T-helper 17 cell (primary cell): ENCODE measurements at regions not wholly inside any gene's neighbourhood (a gene's known extent, or its start where the extent isn't known, plus 50 kb on each side); places are given as distances from the start of the nearest gene placed in this dataset.
"Not testable (repeated sequence)": the region's sequence is repeated elsewhere in the genome, so short reads cannot be mapped to it uniquely, and the experiment has no call there.

ENCODE experiments used
- ATAC-seq: fragments of 150-1000 bp; cut with Tn5 transposase; 2 replicates; pipeline ENCODE4 v1.10.0; 2021; ENCODE audit warnings: mild to moderate bottlenecking, moderate library complexity
- DNase-seq, 3 donors: peaks; one replicate each; pipeline versions ENCODE4 v3.0.0 to v3.0.0-alpha.2; 2020 to 2021
- H3K9me3 ChIP-seq: one replicate; pipeline ENCODE4 v1.7.0; 2013; ENCODE audit warnings: low read length, mild to moderate bottlenecking; ENCODE audit not compliant: control insufficient read depth, poor library complexity, severe bottlenecking
- H3K27ac Mint-ChIP-seq: one replicate; pipeline ENCODE4 v1.8.0; 2022; ENCODE audit warnings: mild to moderate bottlenecking, moderate library complexity, mixed read lengths
- H3K27me3 Mint-ChIP-seq: one replicate; pipeline ENCODE4 v1.8.0; 2022; ENCODE audit warnings: mixed read lengths
- H3K36me3 Mint-ChIP-seq: one replicate; pipeline ENCODE4 v1.8.0; 2022; ENCODE audit warnings: low read depth, mixed read lengths
- H3K4me1 Mint-ChIP-seq: one replicate; pipeline ENCODE4 v1.8.0; 2022; ENCODE audit warnings: mild to moderate bottlenecking, mixed read lengths
- H3K4me3 Mint-ChIP-seq: one replicate; pipeline ENCODE4 v1.8.0; 2022; ENCODE audit warnings: mild to moderate bottlenecking, moderate library complexity, mixed read lengths

DNA sequence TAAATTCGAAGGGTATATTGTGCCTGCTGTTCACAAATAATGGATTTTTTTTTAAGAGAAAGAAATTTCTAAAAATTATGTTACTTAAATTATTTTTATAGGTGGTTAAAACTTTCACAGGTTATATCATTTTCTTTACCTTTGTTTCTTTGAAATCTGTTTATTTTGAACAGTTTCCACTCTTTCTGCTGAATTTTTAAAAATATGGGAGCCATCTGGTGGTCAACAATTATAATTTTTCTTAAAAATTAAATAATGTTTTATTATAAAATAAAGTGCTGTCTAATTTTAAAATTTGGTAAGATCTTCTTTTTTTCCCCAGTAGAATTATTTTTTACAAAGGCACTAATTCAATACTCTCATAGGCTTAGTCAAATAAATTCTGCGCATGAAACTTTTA, 263.9 kb downstream of the ETV1 start:
- DNase-seq (no peak), ATAC-seq (no peak)
- Mint-ChIP-seq H3K27ac (no peak overlapping the region), H3K4me3 (no peak overlapping the region), H3K27me3 (no peaks in the 10 kb centered on the region), H3K36me3 (no peaks in the 10 kb centered on the region), H3K4me1 (no peaks in the 10 kb centered on the region)
- H3K9me3 ChIP-seq: no peaks in the 10 kb centered on the region

DNA sequence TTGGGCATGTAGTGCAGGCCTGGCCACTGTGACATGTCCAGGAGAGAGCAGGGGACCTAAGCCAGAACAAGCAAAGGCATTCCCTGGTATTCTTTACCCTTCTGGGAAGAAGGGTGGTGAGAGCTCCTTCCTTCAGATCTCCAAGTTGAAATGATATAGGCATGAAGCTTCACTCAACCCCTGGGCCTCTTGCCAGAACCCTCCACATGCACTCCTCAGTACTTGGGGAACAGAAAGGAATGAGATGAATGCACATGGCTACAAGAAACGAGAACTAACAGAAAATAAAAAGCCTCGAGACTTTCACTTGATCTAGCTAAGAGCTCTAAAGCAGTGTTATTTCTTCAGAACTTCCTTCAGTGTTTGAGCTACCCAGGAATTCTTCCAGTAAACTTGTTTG, 262.2 kb downstream of the ETV1 start:
- no peak overlapping the region for H3K4me3 Mint-ChIP-seq
- ATAC-seq (no peak), DNase-seq (no peak)

GRCh38 chr7:13727751-13728150, 261.7 kb downstream of the ETV1 start:
- H3K4me3 Mint-ChIP-seq: no peak overlapping the region
- no peak overlapping the region for H3K27ac Mint-ChIP-seq
- H3K4me1 Mint-ChIP-seq: no peaks in the 10 kb centered on the region
- no peak for DNase-seq
- H3K27me3 Mint-ChIP-seq: no peaks in the 10 kb centered on the region
- H3K36me3 Mint-ChIP-seq: no peaks in the 10 kb centered on the region
- no peak for ATAC-seq
- no peaks in the 10 kb centered on the region for H3K9me3 ChIP-seq

More for the DNA sequence above, 262.2 kb downstream of the ETV1 start:
- no peaks in the 10 kb centered on the region for H3K9me3 ChIP-seq
- Mint-ChIP-seq H3K4me1 (no peaks in the 10 kb centered on the region), H3K27ac (no peak overlapping the region), H3K36me3 (no peaks in the 10 kb centered on the region), H3K27me3 (no peaks in the 10 kb centered on the region)

- not testable (repeated sequence) for H3K4me1 Mint-ChIP-seq, DNase-seq, ATAC-seq, H3K36me3 Mint-ChIP-seq, H3K27me3 Mint-ChIP-seq, H3K27ac Mint-ChIP-seq, H3K4me3 Mint-ChIP-seq, H3K9me3 ChIP-seq
Measured at GRCh38 chr7:13728430-13728829, 261.0 kb downstream of the ETV1 start.

GRCh38 chr7:13731643-13732042, 257.8 kb downstream of the ETV1 start:
- DNase-seq (no peak), ATAC-seq (no peak)
- H3K4me3 Mint-ChIP-seq: no peak overlapping the region
- H3K9me3 ChIP-seq: no peaks in the 10 kb centered on the region
- H3K27me3 Mint-ChIP-seq: no peaks in the 10 kb centered on the region
- no peaks in the 10 kb centered on the region for H3K4me1 Mint-ChIP-seq
- H3K36me3 Mint-ChIP-seq: no peaks in the 10 kb centered on the region
- H3K27ac Mint-ChIP-seq: no peak overlapping the region

DNA sequence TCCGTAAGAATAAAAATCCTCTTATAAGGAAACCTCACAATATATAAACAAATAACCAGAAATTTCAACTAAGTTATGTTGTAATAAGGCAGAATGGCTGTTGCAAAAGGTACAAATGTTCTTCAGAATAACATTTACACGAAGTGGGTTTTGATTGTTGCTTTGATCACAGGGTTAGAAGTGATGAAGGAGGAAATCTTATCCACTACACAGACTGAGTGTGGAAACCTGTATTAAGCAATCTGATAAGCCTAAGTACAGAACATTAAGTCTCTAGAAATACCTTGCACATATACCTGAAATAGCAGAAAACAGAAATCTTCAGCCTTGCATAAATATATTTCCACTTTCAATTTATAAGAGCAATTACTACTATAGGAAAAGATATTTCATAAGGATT, 251.9 kb downstream of the ETV1 start:
- no peak overlapping the region for H3K4me3 Mint-ChIP-seq
- no peaks in the 10 kb centered on the region for H3K4me1 Mint-ChIP-seq

DNA sequence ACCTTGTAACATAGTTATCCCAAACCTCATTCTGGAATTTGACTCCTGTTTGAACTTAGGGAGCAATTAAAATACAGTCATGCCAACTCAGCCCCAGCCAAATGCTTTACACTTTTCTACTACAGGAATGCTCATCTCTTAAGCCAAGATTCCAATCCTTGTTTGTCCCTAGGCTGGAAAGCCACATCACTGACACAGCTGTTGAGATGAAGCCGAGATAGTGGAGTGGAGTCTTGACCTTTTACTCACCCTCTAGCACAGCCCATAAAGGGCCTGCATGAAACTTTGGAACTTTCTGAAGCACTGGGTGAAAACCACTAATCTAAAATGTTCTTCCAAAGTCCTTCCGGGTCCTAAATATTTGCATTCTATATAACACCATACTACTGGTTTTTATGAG, 247.3 kb downstream of the ETV1 start:
- no peak overlapping the region for H3K4me3 Mint-ChIP-seq
- no peak overlapping the region for H3K27ac Mint-ChIP-seq
- H3K4me1 Mint-ChIP-seq: no peaks in the 10 kb centered on the region
- ATAC-seq (no peak), DNase-seq (no peak)
- H3K27me3 Mint-ChIP-seq: peaks cover 18% of the 10 kb centered on the region
- no peaks in the 10 kb centered on the region for H3K9me3 ChIP-seq
- no peaks in the 10 kb centered on the region for H3K36me3 Mint-ChIP-seq

More for the DNA sequence above, 251.9 kb downstream of the ETV1 start:
- no peak for DNase-seq
- H3K9me3 ChIP-seq: no peaks in the 10 kb centered on the region
- H3K36me3 Mint-ChIP-seq: no peaks in the 10 kb centered on the region
- peaks cover 6% of the 10 kb centered on the region for H3K27me3 Mint-ChIP-seq
- no peak overlapping the region for H3K27ac Mint-ChIP-seq
- no peak for ATAC-seq

DNA sequence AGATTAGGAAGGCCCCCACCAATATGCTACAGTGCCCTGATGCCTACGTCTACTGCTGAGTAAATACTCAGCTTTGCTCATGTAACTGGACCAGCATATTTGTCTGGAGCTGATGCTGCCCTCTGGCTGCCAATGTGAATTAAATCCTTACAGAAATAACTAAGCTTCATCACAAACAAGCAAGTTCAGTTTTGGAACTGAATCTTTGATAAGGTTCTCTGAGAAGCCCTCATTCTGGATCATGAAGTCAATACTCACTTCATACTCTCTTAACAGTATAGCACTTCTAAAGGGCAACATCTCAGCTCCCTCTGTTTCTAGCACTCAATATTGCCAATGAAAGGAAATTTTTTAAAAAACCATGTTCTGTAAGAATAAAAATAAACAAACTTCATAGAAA, 246.7 kb downstream of the ETV1 start:
- no peaks in the 10 kb centered on the region for H3K9me3 ChIP-seq
- peaks cover 16% of the 10 kb centered on the region for H3K27me3 Mint-ChIP-seq
- no peaks in the 10 kb centered on the region for H3K36me3 Mint-ChIP-seq
- ATAC-seq: no peak
- H3K27ac Mint-ChIP-seq: no peak overlapping the region
- no peaks in the 10 kb centered on the region for H3K4me1 Mint-ChIP-seq
- no peak for DNase-seq
- no peak overlapping the region for H3K4me3 Mint-ChIP-seq

- ATAC-seq (no peak), DNase-seq (no peak)
- Mint-ChIP-seq H3K27me3 (peaks cover 12% of the 10 kb centered on the region), H3K27ac (no peak overlapping the region), H3K36me3 (no peaks in the 10 kb centered on the region), H3K4me1 (no peaks in the 10 kb centered on the region), H3K4me3 (no peak overlapping the region)
- H3K9me3 ChIP-seq: no peaks in the 10 kb centered on the region
Measured at GRCh38 chr7:13743226-13743625, 246.2 kb downstream of the ETV1 start.

DNA sequence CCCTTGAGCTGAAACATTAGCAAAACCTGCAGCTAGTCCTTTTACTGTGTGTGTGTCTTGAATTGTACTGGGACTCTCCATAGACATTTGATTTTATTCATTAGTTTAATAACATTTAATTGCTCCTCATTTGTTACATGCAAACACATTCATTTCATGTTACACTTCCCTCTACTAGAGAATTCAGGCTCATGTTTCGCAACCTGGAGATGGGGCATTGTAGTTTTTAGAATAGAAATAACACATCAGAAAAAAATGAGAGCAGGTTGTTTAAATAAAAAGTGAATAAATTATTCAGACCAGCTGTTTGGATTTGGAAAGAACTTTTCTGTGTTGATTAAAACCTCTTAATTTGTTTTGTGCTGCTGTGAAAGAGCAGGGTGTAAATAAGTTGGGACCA, 243.9 kb downstream of the ETV1 start:
- H3K9me3 ChIP-seq: no peaks in the 10 kb centered on the region
- no peak for ATAC-seq
- Mint-ChIP-seq H3K36me3 (no peaks in the 10 kb centered on the region), H3K27me3 (peaks cover 12% of the 10 kb centered on the region), H3K27ac (no peak overlapping the region), H3K4me1 (peaks cover 2% of the 10 kb centered on the region), H3K4me3 (no peak overlapping the region)
- no peak for DNase-seq

- H3K27ac Mint-ChIP-seq: no peak overlapping the region
- H3K27me3 Mint-ChIP-seq: peaks cover 4% of the 10 kb centered on the region
- no peaks in the 10 kb centered on the region for H3K9me3 ChIP-seq
- ATAC-seq: no peak
- H3K36me3 Mint-ChIP-seq: no peaks in the 10 kb centered on the region
- peaks cover 2% of the 10 kb centered on the region for H3K4me1 Mint-ChIP-seq
- no peak for DNase-seq
- H3K4me3 Mint-ChIP-seq: no peak overlapping the region
Measured at GRCh38 chr7:13748998-13749397, 240.5 kb downstream of the ETV1 start.

DNA sequence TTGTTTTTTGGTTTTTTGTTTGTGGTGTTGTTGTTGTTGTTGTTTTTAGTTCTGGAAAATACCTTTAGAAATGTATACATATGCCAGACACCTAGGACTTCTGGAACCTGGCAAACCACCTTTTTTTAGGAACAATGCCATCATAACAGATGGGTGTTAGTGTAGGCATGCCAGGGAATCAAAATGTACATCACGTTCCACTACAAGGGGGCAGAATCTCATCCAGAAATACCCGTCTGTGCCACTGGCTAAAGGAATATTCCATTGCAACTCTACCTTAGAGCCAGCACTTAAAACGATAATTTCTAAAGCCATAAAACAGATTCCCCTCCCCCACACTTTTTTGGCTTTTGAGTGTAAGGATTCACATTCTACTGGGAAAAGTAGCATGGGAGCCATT, 239.8 kb downstream of the ETV1 start:
- no peak overlapping the region for H3K4me3 Mint-ChIP-seq
- ATAC-seq: no peak

DNA sequence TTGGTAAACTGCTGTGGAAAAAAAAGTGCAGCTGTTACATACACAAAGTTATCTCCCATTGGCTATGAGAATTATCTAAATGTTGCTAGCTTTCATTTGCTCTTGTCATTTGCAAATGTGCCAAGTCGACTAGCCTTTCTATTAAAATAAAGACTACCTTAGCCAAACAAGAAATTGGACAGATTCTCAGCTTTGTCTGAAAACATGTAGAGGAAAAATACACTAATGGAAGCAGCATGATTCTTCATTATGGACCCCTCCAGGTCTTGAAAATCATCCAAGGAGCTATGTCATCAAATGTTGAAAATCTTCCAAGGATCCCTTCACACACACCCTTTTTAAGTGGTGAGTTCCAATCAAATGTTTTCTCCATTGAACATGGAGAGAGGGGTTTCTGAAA, 237.7 kb downstream of the ETV1 start:
- peaks cover 2% of the 10 kb centered on the region for H3K4me1 Mint-ChIP-seq
- no peak for DNase-seq
- H3K36me3 Mint-ChIP-seq: no peaks in the 10 kb centered on the region
- no peaks in the 10 kb centered on the region for H3K9me3 ChIP-seq
- H3K4me3 Mint-ChIP-seq: no peak overlapping the region
- H3K27me3 Mint-ChIP-seq: no peaks in the 10 kb centered on the region
- no peak overlapping the region for H3K27ac Mint-ChIP-seq
- ATAC-seq: no peak

More for the DNA sequence above, 239.8 kb downstream of the ETV1 start:
- H3K36me3 Mint-ChIP-seq: no peaks in the 10 kb centered on the region
- H3K27me3 Mint-ChIP-seq: no peaks in the 10 kb centered on the region
- peaks cover 2% of the 10 kb centered on the region for H3K4me1 Mint-ChIP-seq
- H3K9me3 ChIP-seq: no peaks in the 10 kb centered on the region
- DNase-seq: no peak
- no peak overlapping the region for H3K27ac Mint-ChIP-seq

DNA sequence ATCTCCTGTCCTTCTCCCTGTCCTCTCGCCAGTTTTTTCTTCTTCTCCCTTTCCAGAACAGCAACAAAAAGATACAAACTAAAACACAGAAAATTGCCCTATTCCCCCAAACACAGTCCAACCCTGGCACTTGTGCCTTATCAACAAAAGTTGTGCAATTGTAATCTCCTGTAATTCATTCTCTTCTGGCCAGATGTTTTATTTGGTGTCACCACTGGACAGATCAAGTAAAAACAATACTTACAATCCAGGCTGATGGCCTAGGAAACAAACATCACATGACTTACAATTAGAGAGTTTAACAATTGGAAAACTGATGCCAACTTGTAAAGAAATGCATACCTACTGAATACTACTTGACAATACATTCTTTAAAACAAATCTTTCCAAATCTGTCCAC, 231.6 kb downstream of the ETV1 start:
- peaks cover 2% of the 10 kb centered on the region for H3K9me3 ChIP-seq
- Mint-ChIP-seq H3K36me3 (no peaks in the 10 kb centered on the region), H3K4me3 (no peak overlapping the region), H3K27ac (no peak overlapping the region), H3K4me1 (no peaks in the 10 kb centered on the region), H3K27me3 (no peaks in the 10 kb centered on the region)
- ATAC-seq (no peak), DNase-seq (no peak)

GRCh38 chr7:13765853-13766252, 223.6 kb downstream of the ETV1 start:
- not testable (repeated sequence) for H3K9me3 ChIP-seq, H3K36me3 Mint-ChIP-seq, DNase-seq, ATAC-seq, H3K27me3 Mint-ChIP-seq, H3K27ac Mint-ChIP-seq, H3K4me3 Mint-ChIP-seq, H3K4me1 Mint-ChIP-seq
